Thyroid gland (tissue), 4 donors: ENCODE measurements at regions not wholly inside any gene's neighbourhood (a gene's known extent, or its start where the extent isn't known, plus 50 kb on each side); places are given as distances from the start of the nearest gene placed in this dataset.

ENCODE experiments used
- CTCF ChIP-seq, 6 experiments: fragments of 200-600 bp in 3 of 6; fragments of 450-650 bp in 3 of 6; sonication (generic) in 3 of 6; IDR thresholded peaks; one replicate each; pipeline ENCODE4 v1.5.1; 2016 to 2019; ENCODE audit warnings: antibody characterized with exemption in 6 of 6, mild to moderate bottlenecking in 2 of 6, inconsistent platforms in 1 of 6, moderate library complexity in 1 of 6
- POLR2A ChIP-seq, 2 donors: fragments of 450-650 bp; IDR thresholded peaks; one replicate each; pipeline ENCODE4 v1.6.1; 2017; ENCODE audit warnings: antibody characterized with exemption in 2 of 2, mild to moderate bottlenecking in 2 of 2, moderate library complexity in 1 of 2

- TF ChIP-seq CTCF (IDR thresholded peaks at IDR 0.05): no peak
- no peak for TF ChIP-seq POLR2A (IDR thresholded peaks at IDR 0.05)
These were observed 1190.5 kb upstream of the EYS start for GRCh38 chr6:66897576-66897975.
